HK-2 (cell line): ENCODE measurements at regions not wholly inside any gene's neighbourhood (a gene's known extent, or its start where the extent isn't known, plus 50 kb on each side); places are given as distances from the start of the nearest gene placed in this dataset.
"Not testable (repeated sequence)": the region's sequence is repeated elsewhere in the genome, so short reads cannot be mapped to it uniquely, and the experiment has no call there.

Experiments used
- DNase-seq: peaks from one replicate; pipeline ENCODE4 v3.0.0-alpha.2; 2018; ENCODE audit not compliant: unreplicated experiment

DNA sequence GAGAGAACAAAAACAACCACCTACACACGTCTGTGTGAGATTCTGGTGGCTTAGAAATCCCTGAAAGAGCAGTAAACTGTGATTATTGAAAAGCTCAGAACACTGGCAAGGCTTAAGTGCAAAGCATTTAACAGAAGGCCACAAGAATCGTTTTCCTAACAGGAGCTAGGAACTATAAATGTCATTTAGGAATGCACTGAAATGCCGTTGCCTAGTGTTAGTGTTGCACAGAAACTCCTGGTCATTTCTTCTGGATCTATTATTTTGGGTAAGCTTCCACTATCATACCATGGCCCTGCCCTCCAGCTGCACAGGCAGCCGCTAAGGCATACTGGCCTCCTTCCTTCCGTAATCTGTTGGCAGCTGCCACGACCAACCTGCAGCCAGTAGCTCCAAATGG lies 923.2 kb downstream of the NLGN4X start:
- no peak for DNase-seq

DNA sequence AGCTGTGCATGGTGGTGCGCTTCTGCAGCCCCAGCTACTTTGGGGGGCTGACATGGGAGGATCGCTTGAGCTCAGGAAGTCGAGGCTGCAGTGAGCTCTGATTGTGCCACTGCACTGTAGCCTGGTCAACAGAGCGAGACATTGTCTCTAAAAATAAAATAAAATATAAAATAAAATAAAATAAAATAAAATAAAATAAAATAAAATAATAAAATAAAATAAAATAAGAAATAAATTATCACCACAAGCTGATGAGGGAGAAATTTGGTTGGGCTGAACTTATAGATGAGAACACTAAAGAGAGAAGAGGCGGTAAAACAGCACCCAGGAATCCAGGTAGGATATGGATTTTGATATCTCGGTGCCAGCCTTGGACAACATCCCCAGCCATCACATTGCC lies 933.7 kb downstream of the NLGN4X start:
- DNase-seq: no peak

DNA sequence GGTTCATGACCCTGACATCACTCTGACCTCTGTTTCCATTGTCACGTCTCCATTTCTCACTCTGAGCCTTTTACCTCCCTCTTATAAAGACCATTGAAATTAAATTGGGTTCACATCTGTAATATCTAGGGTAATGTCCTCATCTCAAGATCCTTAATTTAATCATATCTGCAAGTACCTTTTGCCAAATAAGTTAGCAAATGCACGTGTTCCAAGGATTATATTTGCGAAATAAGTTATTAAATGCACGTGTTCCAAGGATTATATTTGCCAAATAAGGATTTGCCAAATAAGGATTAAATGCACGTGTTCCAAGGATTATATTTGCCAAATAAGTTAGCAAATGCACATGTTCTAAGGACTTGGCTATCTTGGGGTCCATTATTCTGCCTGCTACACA lies 938.0 kb downstream of the NLGN4X start:
- DNase-seq: no peak

DNA sequence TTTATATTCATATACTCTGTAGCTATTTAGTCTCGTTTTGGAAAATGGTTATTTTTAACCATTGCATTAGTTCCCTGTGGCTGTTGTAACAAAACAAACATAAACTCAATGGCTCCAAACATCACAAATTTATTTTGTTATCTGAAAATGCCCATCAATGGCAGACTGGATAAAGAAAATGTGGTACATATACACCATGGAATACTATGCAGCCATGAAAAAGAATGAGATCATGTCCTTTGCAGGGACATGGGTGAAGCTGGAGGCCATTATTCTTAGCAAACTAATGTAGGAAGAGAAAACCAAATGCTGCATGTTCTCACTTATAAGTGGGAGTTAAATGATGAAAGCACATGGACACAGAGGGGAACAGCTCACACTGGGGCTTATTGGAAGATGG lies 938.7 kb downstream of the NLGN4X start:
- DNase-seq: not testable (repeated sequence)

DNA sequence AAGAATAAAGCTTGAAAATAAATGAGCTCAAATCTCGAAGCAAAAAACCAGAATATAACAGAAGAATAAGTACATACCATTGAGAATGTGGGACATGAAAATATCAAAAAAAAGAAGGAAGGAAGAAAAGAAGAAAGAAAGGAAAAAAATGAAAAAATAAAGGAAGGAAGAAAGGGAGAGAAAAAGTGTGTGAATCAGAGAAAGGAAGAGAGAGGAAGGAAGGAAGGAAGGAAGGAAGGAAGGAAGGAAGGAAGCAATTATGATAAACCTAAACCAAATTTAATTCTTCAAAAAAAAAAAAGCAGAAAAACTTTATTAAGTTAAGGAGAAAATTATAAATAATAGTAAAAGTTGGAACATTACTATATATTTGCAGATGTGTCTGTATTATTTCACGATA lies 949.8 kb downstream of the NLGN4X start:
- no peak for DNase-seq

DNA sequence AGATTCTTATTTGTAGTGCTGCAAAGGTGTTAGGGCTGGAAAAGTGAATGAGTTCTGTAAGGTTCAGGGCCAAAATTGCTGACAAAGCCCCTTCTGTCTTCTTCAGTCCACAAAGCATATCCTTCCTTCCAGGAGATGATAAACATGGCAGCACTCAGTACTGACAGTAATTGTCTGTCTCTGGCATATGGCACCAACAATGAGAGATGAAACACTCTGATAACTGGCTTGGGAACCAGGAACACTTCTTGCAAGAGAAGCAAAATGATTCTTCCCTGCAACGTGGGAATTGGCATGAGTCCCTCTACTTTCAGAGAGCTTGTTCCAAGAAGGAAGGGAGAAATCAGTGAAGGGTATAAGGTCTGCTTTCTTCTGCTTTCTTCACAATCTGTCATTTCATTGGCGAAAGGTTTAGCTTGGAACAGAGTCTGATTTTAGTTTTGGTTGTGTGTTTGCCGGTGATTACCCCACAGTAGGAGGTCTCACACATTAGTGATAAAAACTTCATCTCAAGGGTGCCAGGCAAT lies 963.3 kb downstream of the NLGN4X start:
- no peak for DNase-seq

DNA sequence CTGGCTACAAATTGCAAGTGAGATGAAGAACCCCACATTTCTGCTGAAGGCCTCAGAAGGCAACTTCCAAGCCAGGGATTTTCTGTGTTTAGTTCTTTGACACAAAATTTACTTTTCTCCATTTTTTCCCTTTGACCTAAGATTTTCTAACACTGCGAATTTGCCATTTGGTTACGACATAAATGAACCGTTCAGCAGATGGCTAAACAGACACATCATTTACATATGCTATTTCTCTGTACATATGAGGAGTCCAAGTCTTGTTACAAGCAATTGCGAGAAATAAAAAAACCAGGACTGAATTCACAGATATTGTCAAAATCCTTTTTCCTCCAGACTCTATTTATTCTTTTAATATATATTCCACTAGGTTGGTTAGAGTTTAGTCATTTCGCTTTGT lies 978.6 kb downstream of the NLGN4X start:
- no peak for DNase-seq

DNA sequence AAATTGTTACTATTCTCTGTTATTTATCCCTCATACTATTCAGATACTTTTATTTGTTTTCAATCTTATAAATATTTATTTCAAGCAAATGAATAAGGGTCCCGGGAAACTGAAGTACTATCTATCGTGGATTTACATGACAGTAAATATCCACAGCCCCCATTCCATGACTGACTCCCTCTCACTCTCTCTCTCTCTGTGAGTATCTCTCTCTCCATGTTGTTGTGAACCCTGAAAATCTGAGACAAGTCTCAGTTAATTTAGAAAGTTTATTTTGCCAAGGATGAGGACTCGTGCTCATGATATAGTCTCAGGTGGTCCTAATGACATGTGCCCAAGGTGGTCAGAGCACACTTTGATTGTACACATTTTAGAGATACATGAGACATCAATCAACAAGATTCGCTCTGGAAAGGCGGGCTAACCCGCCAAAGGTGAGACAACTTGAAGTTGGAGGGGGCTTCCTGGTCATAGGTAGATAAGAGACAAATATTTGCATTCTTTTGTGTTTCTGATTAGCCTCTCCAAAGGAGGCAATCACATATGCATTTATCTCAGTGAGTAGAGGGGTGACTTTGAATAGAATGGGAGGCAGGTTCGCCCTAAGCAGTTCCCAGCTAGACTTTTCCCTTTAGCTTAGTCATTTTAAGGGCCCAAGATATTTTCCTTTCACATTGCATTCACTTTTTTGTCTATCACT lies 986.4 kb downstream of the NLGN4X start:
- DNase-seq: no peak

DNA sequence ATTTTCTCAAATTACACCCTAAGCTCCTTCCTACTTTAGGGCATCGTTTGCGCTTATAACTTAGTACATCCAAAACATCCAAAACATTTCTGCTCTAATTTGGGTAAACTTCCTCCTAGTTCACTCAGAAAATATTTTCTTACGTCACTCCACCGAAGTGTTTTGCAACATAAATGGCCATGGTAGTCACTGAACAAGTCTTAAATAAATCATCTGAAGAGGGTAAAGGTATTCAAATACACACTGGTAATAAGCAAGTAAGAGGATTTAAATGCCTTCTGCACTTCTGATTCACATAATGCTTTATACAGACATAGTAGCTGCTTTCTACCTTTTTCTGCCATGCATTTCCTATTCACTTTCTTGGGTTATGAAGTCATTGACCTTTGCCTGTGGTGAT lies 991.9 kb downstream of the NLGN4X start:
- no peak for DNase-seq

DNA sequence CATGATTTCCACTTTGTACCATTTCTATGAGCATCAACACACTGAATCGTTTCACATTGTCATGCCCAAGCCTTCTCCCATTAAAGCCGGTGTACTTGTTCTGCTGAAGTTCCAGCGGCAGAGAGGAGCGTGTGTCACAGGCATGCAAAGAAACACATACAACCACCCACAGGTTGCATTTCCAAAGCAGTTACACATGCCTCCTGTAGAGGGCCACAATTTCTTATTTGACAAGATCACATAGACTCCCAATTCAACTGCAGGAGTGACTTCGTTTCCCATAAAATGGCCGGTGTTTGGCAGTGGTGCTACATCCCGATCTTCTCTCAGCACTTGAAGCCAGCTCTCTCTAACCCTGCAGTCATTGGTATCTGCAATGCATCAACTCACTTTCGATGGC lies 992.6 kb downstream of the NLGN4X start:
- peak; percentile 1 for DNase-seq

DNA sequence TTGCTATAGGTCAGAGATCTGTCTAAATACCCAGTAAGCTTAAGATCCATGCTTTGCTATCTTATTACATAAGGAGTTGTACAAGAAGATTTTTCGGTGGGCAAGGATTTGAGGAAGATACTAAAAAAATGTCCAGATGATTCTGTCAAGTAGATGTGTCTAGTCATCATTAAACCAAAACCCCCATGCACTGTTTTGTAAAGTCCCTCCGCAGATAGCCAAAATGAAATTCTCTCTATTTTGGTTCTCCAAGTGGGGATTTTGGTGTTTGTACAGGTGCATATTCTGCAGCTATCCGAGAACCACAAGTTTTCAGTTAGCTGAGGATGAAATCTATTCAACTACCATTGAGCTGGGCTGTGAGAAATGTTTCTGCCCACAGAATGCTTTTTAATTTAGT lies 994.8 kb downstream of the NLGN4X start:
- no peak for DNase-seq

DNA sequence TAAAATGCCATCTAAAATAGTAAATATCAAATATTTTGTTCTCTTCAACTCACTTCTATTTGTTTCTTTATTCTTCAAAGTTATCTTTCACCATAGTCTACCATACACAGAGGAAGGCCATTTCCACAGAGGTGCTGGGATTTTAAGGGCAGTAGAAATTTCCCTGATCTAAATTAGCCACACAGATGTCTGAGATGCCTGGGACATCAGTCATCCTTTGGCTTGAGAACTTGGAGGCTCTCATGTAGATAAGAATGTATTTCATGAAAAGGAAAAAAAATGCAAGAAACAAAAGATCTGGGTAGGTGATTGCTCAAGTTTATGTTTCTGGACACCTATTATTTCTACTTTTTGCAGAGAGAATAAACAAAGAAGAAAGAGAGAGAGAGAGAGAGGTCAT lies 1008.2 kb downstream of the NLGN4X start:
- no peak for DNase-seq

DNA sequence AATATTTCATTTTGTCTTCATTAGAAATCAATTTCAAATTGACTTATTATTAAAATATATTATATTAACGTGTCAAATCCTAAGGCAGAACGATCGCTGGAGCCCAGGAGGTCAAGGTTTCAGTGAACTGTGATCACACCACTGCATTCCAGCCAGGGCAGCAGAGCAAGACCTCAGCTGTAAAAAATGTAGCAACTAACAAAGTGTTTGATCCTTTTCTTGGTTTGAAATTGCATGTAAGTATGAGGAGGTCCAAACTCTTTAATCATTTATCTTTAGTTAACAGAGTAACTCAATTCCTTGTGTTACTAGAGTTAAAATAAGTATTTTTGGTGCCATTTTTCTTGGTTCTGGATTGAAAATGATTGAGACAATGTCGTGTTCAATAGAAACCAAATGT lies 1033.9 kb downstream of the NLGN4X start:
- no peak for DNase-seq

DNA sequence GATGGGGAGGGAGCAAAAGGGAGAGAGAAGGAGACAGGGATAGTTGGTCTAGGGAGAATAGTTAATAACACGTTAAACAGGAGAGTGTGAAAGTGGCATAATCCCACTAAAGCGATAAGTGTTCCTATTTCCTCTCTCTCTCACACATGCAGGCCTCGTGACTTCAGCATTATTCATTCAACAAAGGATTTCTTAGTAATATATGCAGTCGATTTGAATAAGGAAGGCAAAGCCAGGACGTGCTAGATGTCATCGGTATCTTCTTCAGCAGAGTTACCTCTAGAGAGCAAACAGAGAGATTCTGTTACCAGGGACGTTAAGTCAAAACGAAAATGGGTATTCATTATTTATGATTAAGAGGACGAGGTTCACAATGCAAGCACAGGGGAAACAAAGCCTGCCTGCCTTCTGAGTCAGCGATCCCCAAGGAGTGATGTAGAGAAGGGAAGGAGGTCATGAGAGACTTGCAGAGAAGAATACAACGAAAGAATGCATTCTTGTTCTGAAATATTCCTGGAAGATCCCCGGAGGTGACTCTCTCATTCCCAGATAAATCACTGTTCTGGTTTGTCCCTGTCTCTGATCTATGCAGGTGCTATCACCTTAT lies 1048.4 kb downstream of the NLGN4X start:
- DNase-seq: no peak

DNA sequence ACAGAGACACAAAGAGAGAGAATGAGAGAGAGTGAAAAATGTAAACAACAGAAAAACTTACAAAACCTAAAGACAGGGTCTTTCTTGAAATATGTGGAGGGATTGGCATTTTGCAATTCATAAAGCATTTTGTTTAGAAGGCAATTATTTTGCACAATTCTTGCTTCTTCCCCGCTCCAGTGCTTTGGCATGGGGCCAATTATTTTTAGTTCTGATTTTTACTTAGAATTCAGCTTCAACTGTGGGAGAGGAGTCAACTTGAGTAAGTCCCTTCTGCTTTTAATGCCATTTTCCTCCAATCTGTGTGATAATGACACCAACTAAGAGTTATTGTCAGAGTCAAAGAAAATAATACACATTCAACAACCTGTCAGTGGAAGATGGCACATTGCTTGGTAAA lies 1051.9 kb downstream of the NLGN4X start:
- DNase-seq: no peak

DNA sequence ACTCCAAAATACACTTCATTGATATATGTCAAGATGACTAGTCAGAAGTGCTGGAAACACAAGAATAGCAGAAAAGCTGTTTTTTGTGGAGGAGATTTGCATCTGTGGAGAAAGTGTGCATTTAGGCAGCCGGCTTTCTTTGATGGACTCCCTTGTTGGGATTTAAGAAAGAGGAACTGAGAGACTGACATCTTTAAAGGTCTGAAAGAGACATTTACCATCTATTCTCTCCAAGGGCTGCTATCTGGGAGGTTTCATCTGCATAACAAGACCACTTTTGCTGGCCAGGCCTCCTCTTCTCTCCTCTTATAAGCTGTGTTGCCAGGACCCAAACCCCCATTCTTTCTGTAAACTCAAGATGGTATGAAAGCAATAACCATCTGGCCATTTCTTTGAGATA lies 1065.0 kb downstream of the NLGN4X start:
- no peak for DNase-seq

DNA sequence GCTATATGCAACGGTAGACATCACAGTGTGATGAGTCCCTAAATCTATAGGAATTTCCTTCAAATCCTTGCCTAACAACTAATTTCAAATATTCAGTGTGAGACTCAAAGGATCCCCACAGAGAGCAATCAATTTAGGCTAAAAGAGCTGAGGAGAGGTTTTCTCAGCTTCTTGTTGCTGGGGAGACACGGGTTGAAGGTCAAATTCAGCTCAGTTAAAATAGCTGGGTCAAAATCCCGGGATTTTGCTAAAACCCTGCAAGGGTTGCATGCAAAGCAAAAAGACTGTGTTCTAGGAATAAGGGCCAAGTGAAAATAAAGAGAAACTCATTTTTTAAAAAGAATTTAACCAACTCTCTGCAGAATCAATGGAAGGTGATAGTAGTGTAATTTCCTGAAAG lies 1073.4 kb downstream of the NLGN4X start:
- no peak for DNase-seq

DNA sequence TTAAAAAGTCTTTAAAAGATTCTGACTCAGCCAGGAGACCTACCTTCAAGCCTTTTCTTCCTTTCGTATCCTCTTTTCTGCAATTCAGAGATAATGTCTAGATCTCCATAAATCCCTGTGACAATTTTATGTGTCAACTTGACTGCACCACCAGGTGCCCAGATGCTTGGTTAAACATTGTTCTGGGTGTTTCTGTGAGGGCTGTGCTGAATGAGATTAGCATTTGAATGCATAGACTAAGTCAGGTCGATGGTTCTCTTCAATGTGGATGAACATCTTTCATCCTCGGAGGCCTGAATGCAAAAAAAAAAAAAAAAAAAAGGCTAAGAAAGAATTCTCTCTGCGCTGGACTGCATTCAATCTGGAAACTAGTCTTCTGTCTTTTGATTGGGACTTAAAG lies 1082.7 kb downstream of the NLGN4X start:
- no peak for DNase-seq

DNA sequence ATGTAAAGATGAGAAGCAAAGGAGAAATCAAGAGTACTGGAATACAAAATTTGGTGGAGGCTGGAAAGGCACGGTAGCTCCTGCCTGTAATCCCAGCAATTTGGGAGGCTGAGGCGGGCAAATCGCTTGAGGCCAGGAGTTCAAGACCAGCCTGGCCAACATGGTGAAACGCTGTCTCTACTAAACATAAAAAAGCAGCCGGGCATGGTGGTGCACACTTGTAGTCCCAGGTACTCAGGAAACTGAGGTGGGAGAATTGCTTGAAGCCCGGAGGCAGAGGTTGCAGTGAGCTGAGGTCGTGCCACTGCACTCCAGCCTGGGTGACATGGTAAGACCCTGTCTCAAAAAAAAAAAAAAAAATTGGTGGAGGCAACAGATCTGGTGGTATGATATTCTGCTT lies 1086.0 kb downstream of the NLGN4X start:
- DNase-seq: no peak

DNA sequence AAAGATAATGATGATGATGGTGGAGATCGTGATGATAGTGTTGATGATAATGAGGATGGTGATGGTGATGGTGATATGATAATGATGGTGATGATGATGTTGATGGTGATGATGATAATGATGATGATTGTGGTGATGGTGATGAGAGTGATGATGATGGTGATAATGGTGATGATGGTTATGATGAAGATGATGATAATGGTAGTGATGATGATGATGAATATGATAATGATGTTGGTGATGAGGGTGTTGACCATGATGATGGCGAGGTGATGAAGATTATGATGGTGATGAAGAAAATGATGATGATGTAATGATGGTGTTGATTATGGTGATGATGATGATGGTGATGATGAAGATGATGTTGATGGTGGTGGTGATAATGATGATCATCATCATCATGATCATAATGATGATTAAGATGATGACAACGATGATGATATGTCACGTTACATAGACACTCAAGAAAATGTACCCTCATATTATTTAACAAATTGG lies 1106.4 kb downstream of the NLGN4X start:
- no peak for DNase-seq

DNA sequence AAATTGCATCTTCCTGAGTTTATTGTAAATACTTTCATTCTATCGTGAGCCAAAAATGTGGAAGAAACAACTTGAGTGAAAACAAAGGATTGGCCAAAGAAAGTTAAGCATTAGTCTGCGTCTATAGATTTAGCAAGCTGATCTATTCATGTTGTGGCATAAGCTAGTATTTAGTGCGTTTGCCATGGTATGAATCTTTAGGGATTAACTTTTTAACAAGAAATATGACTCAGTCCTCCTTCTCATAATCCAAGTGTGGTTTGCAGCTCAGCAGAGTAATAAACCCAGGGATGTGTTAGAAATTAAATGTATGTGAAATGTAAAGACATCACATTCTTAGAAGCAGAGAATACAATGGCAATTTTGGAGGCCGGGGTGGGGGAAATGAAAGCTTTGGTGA lies 1110.9 kb downstream of the NLGN4X start:
- DNase-seq: no peak

DNA sequence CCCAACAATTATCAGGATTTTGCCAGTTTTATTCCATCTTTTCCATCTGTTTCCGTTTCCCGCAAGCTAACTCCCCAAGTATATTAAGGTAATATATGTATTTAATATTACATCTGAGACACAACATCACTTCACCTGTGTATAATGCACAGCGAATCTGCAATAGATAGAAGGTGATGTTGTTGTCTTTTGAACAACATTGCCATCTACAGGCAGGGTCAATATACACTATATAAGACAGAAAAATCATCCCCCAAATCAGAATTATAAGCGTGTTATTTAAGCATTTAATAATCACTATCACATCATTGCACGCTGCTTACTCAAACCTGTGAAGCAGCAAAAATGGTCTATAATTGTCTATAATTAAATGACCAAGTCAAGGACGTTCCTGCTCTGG lies 1115.5 kb downstream of the NLGN4X start:
- DNase-seq: no peak

DNA sequence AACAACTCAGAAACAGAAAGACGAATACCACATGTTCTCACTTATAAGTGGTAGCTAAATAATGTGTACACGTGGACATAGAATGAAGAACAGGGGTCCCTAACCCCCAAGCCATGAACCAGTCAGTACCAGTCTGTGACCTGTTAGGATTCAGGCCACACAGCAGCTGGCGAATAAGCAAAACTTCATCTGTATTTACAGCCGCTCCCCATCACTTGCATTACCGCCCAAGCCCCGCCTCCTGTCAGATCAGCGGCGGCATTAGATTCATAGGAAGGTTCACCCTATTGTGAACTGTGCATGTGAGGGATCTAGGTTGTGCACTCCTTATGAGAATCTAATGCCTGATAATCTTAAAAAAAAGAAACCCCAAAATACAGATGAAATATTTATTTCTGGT lies 1128.7 kb downstream of the NLGN4X start:
- no peak for DNase-seq

DNA sequence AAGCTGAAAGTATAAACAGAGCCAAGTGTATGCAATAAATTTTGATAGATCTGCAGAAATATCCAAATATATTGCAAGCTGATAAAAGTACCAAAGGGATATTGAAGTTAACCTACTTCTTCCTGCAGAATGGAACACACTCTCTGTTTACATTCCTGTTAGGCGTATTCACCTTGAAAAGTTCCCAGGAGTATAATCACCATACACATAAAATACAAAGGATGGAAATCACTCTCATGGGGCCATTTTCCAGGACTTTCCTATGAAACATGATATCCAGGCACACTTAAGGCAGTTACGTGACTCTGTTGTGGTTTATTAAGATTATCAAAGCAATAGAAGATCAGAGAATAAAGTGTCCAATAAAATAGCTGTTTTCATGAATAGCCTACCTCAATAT lies 1142.3 kb downstream of the NLGN4X start:
- no peak for DNase-seq
